HG03097 (cell line): ENCODE measurements at regions not wholly inside any gene's neighbourhood (a gene's known extent, or its start where the extent isn't known, plus 50 kb on each side); places are given as distances from the start of the nearest gene placed in this dataset.

Source experiments
- ATAC-seq: cut with Tn5 transposase; IDR thresholded peaks from one replicate; pipeline ENCODE4 v1.9.1; 2021; ENCODE audit not compliant: unreplicated experiment, low FRiP score

DNA sequence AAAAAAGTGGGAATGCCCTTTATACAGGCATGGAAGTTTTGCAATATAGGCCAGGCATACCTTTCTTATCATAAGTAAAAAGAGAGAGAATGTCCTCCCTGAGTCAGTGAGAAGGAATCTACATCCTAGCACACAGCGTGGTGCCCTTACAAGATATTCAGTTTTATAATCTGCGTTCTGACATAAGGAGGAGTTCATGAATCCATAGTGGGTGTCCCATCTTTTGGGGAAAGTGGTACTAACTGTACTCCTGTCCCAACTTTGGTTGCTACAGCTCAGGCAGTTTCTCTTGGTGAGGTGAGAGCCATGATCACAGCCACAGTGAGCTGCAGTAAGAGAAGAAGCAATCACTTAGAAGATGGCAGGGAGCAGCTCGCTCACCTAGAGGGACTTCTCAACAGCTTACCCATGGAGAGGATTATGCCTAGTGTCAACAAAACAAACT lies 332.9 kb downstream of the BCAT1 start:
- no peak for ATAC-seq

DNA sequence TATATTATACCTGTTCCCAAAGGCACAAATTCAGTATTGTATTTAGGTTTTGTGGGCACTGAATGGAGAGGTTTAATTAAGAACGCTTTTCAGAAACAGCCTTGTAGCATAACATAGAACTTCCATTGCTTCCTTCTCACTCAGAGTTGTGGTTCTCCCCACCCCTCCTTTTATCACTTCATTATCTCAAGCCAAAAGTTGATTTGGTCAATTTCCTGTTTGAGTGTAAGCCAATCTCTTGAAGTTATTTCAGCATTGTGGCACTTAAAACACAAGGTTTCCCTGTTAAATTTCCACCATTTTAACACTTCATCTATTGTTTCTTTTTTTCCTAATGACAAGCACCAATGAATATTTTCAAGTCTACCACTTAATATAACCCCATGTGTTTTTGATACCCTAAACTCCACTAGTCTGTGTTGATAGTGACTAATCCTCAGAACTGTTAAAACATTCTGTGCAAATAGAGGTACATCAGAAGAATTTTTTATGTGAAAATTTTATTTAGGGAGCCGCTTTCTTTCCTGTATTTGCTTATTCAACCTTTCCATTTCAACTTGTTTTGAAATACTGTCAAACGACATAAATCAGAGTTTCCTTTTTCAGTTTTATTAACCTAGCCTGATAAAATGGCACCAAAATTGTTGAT lies 340.1 kb downstream of the BCAT1 start:
- no peak for ATAC-seq

DNA sequence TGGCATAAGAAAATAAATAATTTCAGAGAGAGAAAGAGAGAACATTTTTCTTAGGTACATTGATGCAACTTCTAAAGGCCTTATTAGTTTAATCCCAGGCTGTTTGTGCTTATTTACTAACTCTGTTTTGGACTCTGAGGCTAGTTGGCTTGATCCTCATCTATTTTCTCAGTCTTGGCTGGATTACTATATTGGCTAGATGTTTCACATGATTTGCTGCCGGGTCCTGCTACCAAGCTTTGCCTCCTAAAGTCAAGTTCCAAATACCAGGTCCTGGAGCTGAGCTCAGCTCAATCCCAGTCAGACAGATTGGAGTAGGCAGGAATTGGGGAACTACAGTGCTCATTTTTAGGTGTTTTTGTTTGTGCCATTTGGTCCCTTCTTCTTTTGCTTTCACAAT lies 340.8 kb downstream of the BCAT1 start:
- ATAC-seq = no peak

DNA sequence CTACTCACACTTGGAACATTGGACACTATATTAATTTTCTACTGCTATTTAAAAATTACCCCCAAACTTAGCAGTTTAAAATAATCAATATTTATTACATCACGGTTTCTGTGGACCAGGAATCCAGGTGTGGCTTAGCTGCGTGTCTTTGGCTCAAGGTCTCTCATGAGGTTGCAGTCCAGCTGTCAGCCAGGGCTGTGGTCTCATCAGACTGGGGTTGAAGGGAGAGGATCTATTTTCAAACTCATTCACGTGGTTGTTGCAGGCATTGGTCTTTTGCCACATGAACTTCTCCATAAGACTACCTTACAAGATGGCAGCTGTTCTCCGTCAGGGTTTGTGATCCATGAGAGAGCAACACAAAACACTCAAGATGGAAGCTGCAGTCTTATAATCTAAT lies 343.0 kb downstream of the BCAT1 start:
- no peak for ATAC-seq

DNA sequence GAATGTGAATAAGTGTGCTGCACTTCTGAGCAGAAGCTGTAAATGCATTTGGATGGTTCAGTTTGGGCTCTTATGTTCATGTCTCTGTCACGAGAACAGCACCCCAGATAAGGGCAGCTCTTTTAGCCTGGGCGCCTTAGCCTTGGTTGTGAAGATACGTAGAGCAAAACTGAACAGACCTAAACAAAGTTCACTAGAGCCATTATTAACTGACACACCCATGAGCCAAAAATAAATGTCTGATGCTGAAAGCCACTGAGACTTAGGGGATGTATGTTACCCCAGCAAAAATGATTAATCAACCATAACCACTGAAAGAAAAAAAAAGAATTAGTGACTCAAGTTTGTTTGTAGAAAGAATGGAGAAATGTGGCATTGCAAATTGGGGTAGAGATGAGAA lies 343.4 kb downstream of the BCAT1 start:
- ATAC-seq = no peak

DNA sequence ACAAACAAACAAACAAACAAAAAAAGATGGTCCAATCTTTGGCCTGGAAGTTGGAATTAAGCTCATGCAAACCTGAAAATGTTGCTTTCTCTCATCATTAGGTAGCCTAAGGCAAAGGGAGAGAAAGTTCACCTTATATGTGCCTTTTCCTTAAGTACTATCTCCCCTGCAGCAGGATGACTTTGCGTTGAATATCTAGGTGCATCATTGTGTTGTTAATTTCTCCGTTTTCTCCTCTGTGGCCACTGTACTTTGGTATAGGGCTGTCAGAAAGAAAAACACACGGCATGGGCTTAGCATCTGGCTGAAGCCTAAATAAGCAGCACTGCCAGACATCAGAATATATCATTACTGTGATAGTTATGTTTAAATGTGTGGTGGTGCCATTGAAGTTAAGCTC lies 345.5 kb downstream of the BCAT1 start:
- ATAC-seq = no peak

DNA sequence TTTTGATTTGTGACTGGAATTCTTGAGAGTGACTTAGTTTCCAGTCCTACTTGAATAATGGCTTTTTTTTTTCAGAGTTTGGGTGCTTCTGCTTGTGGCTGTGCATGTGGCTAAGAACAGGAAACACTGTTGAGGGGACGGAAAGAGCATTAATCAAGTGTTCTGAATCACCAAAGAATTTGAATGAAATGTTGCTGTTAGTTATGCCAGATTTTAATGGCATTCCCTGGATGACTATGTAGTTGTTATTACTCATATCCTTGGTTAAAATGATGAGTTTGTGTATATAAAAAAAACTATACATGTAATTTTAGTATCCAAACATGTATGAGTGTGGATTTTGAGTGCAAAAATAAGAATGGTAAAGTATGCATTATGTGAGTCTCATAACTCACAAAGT lies 347.9 kb downstream of the BCAT1 start:
- ATAC-seq = no peak

DNA sequence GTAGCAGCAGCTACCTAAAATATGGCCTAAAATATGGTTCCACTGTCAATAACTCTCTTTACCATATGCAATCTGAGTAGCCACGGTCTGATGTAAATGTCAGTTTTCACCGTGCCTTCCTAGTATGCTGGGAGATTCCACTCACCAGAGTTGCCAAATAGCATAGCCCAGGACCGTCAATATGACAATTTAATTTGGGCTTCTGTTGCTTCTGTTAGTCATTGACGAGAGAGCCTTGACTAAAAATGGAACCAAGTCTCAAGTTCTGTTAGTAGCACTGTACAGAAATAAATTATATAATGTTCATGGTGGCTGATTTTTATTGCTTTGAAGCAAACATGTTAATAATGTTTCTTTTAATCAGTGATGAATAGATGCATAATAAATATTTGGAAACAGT lies 348.4 kb downstream of the BCAT1 start:
- ATAC-seq = no peak

DNA sequence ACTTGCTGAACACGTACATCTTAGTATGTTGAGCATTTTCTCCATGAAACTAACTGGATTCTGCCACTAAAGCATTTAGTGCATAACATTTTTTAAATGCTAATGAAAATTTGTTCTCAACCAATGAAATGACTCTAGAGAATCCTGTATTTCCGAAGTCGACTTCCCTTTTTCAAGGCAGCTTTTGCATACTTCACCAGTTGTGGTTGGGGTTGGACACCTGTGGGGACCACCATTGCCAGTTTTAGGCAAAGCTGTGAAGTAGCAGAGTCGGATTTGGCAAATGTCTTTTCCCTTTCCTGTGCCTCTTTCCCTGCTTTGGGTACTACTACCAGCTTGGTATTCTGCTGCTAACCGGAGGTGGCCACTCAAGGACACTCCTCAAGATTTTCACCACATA lies 349.2 kb downstream of the BCAT1 start:
- no peak for ATAC-seq

DNA sequence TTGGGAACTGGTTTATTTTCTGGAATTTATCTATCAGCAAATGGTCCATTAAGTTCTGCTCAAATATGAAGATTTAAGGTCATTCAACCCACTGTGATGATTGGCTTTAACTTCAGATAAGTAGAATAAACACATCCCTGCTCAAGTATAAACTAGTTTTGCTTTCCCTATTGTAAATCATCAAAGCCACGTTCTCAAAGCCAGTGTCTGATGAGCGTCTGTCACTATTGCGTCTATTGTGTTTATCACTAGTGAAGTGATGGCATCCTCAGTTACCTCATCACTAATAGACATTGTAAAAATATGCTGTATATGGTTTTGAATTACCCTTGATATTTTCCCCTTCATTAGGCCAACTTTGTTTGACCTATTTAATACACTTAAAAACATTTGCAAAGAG lies 351.3 kb downstream of the BCAT1 start:
- ATAC-seq = no peak

DNA sequence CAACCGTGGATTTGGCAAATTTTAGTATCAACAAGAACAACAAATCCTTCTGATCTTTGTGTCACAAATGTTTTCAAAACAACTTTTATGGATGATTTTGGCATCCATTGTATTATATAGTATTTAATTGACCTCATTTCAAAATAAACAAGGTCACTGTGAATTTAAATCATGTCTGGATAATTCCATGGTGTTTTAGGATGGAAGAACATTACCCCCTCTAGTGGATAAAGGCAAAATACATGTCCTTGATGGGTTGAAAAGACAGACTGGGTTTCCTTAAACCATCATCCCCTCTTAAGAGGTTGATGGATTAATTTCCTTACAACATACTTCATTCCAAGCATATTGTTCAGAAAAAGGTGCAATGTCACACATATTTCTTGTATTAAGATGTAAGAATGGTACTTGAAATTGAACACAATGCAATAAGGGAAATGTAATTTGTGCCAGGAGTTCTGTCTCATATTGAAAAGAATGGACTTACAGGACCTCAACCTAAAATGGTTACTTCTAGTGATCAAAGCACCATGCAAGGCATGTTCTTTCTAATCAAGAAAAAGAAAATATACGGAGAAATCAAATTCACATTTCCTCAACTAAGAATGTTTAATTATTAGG lies 352.0 kb downstream of the BCAT1 start:
- ATAC-seq = no peak

DNA sequence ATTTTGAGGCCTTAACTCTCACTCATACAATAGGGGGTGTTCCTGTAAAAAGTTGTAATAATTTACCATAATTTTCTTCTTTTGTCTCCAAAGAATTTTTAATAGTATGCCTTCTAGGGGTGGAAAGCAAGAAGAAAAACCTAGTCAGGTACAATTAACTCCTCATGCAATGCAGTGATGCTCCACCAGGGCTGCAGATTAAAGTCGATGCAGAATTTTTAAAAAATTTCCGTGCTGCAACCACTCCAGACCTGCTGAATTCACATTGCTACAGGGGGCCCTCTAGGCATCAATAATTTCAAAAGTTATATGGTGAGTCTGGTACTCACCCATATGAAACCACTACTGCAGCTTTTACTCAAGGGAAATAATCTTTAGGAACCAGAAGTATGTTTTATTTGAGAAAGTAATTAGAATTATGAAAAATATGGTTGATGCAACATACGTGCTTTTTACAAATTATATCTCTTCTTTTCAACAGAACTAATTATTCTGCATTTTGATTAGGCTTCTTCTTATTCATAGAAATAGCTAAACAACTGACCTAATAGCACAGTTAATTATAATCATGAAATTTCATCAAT lies 353.2 kb downstream of the BCAT1 start:
- no peak for ATAC-seq

DNA sequence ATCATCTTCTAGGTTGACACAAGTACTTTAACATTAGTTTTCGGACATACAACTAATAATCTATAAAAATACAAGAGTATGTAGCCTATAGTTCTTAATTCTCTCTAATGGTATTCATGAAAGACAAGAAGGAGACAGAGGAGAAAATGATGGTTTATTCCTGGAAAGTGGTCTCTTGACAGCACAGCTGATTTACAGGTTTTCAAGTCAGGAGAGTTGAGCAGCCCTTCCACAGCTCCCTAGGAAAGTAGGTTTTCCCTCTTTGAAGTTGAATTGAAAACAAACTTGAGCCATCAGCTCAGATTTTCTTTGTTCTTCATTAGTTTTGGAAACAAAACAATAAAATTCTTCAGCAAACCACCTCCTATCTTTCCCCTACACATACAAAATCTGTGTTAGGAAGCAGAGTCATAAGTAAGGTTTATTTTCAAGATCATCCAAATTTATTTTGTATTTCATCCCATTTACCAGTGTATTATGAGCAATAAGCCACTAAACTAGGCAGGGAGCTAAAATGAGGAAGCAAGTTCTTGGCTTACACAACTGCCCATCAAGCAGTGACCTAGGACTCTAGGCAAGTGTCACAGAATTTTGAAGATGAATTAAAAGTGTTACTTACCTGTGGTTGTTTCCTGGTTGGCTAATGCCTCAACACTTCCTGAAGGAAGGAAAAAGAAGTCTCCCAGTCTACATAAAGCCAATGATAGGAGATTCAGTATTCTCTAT lies 357.0 kb downstream of the BCAT1 start:
- ATAC-seq = no peak

DNA sequence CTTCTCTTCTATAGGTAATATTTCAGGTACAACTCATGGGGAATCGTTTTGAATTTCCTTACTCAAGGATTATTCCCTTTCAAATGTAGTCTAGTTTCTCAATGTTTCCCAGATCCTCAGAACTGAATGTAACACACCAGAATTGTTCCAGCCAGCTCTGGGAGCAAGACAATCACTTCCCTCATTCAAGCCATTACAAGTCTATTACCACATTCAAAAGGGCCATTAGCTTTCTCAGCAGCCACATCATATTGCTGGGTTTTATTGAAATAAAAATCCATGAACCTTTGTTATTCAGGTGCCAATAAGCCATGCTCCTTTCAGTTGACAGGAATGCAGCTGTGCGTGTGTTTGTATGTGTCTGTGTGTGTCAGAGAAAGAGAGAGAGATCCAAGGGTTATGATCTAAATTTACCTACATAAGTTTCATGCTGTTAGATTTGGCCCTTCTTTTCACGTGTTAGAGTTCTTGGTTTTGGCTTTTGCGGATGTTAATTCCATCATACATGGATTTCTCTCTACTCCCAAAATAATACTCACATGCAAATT lies 357.7 kb downstream of the BCAT1 start:
- ATAC-seq = no peak

DNA sequence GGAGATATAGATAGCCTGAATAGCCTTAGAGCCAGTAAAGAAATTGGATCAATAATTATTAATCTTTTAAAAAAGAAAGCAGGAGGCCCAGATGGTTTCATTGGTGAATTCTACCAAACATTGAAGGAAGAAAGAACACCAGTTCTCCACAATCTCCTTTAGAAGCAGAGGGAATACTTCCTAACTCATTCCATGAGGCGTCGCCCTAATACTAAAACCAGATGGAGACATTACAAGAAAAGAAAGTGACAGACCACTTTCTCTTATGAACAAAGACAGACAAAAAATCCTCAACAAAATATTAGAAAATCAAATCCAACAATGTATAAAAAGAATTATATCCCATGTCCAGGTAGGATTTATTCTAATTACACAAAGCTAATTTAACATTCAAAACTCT lies 362.6 kb downstream of the BCAT1 start:
- ATAC-seq = no peak

DNA sequence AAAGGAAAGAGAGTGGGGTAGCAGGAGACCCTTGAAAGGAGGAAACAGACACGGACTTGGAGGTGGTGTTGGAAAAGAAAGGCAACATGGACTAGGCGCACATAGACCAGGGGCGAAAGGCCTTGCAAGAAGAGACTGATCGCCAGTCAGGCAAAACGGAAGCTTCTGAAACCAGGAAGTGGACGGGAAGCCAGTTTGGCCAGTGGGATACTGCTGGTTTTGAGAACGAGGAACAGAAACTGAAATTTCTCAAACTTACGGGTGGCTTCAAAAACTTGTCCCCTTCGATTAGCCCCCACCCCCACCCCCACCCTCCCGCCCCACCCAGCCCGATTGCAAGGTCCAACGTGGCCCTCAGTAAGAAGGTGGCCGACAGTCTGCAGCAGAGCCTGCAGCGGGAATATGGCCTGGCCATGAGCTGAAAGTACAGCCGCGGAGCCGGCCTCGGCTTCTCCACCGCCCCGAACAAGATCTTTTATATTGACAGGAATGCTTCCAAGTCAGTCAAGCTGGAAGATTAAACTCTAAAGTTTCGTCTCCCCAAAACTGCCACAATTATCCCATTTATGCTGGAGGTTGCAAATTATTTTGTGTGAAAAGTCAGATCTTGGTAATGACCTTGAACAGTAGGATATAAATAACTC lies 364.7 kb downstream of the BCAT1 start:
- no peak for ATAC-seq

DNA sequence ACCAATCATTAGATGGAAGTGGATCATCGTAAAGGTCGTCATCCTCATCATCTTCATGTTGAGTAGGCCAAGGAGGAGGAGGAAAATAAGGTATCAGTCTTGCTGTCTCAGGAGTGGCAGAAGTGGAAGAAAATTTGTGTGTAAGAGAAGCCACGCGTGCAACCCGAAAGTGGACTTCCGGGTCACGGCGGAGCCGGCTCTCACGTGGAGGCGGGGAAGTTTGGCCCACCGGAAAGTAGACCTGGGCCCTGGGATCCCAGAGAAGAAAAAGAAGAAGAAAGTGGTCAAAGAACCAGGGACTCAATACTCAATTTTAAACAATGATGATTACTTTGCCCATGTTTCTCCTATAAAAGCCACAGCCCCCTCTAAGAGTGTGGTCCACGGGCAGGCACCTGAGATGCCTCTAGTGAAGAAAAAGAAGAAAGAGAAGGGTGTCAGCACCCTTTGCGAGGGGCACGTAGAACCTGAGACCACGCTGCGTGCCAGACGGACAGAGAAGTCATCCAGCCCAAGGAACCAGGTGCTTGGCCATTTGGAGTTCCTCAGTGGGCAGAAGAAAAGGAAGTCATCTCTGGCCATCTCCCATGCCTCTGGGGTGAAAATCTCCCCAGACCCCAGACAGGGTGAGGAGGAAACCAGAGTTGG lies 365.8 kb downstream of the BCAT1 start:
- no peak for ATAC-seq

DNA sequence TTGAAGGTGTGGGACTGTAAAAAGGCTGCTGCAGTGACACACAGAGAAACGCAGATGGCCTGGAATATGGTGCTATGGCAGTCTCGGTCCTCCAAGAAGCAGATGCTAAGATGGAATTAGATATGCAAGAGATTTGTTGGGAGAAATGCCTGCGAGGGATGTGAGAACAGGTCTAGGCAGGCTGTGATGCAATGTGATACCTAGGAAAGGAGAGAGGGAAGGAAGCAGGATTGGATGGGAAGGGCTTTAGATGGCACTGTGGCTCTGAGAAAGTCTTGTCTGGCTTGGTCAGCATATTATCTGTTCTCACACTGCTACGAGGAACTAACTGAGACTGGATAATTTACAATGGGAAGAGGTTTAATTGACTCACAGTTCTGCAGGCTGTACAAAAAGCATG lies 374.4 kb downstream of the BCAT1 start:
- ATAC-seq = no peak

DNA sequence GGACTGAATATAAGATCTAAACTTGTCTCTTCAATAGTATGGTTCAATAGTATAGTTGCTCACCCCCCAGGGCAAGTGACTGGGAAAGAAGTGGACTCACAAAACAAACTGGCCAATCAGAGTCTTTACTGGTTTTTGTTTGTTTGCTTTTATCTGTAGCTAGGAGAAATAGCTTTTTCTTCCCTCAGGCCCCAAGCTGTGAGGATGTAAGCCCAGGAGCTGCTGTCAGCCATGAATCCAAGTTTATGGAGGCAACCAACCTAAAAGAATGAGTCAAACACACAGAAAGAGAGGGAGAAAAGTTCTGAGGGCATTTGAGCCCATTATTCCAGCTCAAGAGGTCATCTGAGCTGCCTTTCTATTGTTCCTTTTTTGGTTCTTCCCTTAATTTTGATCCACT lies 375.3 kb downstream of the BCAT1 start:
- ATAC-seq = no peak

DNA sequence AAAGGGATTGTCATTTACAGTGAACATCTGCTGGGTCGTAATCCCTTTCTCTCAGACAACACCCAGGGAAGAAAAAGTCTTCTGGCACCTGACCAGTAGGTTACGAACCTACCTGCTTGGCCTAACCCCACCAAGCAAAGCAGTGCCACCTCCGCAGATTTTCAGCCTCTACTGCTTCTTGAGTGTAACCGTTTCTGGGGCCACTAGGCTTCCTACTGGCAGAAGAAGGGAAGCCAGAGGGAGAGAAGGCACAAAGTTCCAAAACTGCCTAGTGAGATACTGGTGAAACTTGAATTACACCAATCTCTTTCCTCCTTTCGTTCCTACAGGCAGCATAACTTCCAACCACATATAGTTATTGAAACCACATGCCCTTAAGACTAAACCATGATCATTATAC lies 383.6 kb downstream of the BCAT1 start:
- ATAC-seq = no peak
